Mesodermal cell (in vitro differentiated cells): ENCODE measurements at regions not wholly inside any gene's neighbourhood (a gene's known extent, or its start where the extent isn't known, plus 50 kb on each side); places are given as distances from the start of the nearest gene placed in this dataset.
"Not testable (repeated sequence)": the region's sequence is repeated elsewhere in the genome, so short reads cannot be mapped to it uniquely, and the experiment has no call there.

Experiments used
- H3K27ac ChIP-seq: 2 replicates; pipeline ENCODE4 v1.7.0; 2013; ENCODE audit warnings: mild to moderate bottlenecking, low read depth, low read length, moderate library complexity; ENCODE audit not compliant: severe bottlenecking
- H3K36me3 ChIP-seq: 2 replicates; pipeline ENCODE4 v1.7.1; 2013; ENCODE audit warnings: mild to moderate bottlenecking, low read length, moderate library complexity; ENCODE audit not compliant: control insufficient read depth, insufficient read depth
- H3K4me1 ChIP-seq: one replicate; pipeline ENCODE4 v1.7.1; 2013; ENCODE audit warnings: mild to moderate bottlenecking, low read length; ENCODE audit not compliant: insufficient read depth, control insufficient read depth, poor library complexity, severe bottlenecking
- H3K4me3 ChIP-seq: 2 replicates; pipeline ENCODE4 v1.7.0; 2013; ENCODE audit warnings: low read length, control low read depth, mild to moderate bottlenecking; ENCODE audit not compliant: insufficient read depth, poor library complexity, severe bottlenecking; ENCODE audit errors: extremely low read depth
- H3K9me3 ChIP-seq: 2 replicates; pipeline ENCODE4 v1.7.1; 2013; ENCODE audit warnings: mild to moderate bottlenecking, low read length, moderate library complexity; ENCODE audit not compliant: control insufficient read depth
- WGBS, 2 experiments: methylation state at CpG; one replicate each; pipeline ENCODE4 v1.1.5; 2013; ENCODE audit warnings: missing lambda C conversion rate in 2 of 2; ENCODE audit not compliant: insufficient coverage in 2 of 2; 5-methylcytosine and 5-hydroxymethylcytosine counted together

- Histone ChIP-seq H3K4me3 (no peak overlapping the region), H3K36me3 (no peaks in the 10 kb centered on the region), H3K4me1 (no peaks in the 10 kb centered on the region), H3K27ac (no peak overlapping the region), H3K9me3 (no peaks in the 10 kb centered on the region)
- 64 to 82% methylated on average over 1 of the region's 1 CpG for WGBS, 2 experiments
Measured at GRCh38 chr20:55456316-55456940, 548.9 kb downstream of the CBLN4 start.

DNA sequence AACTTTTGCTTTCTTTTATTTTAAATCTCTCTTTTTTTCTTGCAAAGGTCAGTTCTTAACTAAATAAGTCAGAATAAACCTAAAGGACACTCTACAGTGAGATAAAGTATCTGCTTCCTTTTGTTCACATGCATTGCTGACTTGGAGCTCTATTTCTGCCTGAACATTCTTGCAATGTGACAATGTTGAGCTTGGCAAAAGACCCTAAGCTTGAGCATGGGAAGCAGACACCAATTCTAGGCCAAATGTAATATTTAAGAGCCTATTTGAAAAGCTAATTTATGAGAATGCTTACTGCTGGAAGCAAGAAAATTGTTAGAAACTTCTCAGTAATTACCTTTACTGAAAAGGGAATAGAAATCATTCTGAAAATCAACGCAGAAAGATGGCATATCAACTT, 556.2 kb downstream of the CBLN4 start:
- no peak overlapping the region for H3K27ac ChIP-seq
- H3K4me3 ChIP-seq: no peak overlapping the region
- no peaks in the 10 kb centered on the region for H3K4me1 ChIP-seq
- 44% methylated on average over 1 of the region's 1 CpG; no CpG with 5 or more reads in 1 of the 2 experiments for WGBS, 2 experiments
- no peaks in the 10 kb centered on the region for H3K36me3 ChIP-seq
- H3K9me3 ChIP-seq: peaks cover 5% of the 10 kb centered on the region

GRCh38 chr20:55446301-55446700, 559.0 kb downstream of the CBLN4 start:
- no peaks in the 10 kb centered on the region for H3K36me3 ChIP-seq
- no peak overlapping the region for H3K27ac ChIP-seq
- no peak overlapping the region for H3K4me3 ChIP-seq
- H3K4me1 ChIP-seq: no peaks in the 10 kb centered on the region
- peaks cover 5% of the 10 kb centered on the region for H3K9me3 ChIP-seq
- no CpG with 5 or more reads among the region's 6 CpGs for WGBS, 2 experiments

DNA sequence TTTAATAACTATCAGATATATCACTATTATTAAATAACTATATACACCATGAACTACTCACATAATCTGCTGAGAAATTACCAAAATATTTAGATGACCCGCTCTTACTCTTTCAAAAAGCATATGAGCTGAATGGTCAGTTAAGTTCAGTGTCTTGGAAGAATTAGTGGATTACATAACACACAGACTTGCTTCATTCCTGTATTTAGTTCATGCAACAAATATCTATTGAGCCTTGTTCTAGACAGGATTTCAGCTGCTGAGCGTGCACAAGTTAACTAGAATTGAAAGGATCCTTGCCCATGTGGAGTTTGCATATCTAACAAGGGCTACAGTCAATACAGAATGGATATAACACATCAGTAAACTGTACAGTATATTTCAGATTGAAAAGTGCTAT, 566.2 kb downstream of the CBLN4 start:
- Histone ChIP-seq H3K27ac (no peak overlapping the region), H3K4me1 (no peaks in the 10 kb centered on the region), H3K9me3 (peaks cover 6% of the 10 kb centered on the region), H3K36me3 (no peaks in the 10 kb centered on the region), H3K4me3 (no peak overlapping the region)
- WGBS, 2 experiments: no CpG with 5 or more reads among the region's 2 CpGs

DNA sequence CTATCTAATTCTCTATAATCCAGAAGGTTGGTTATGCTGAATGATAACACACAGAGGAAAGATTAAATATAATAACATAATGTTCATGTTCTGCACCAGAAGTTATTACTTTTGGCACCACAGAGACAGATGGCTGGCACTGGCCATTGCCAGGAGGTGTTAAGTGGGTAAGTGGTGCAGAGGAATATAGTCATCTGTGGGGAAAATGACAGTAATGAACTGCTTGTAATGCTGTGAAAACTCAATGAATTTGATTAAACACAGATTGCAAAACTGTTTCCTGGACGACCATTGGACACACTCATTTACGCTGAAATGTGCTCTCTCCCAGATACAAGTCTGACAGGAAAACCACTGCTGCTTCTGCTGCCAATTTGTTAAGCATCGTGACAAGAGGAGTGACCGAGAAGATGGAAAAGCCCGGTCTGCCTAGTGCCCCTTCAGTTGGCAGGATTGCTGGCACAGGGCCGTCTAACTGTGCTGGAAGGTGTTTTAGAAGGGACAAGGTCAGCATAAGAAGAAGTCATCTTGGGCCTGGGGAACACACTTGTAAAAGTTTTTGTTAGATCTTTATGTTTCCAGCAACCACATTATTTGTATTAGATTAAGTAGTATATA, 567.4 kb downstream of the CBLN4 start:
- H3K36me3 ChIP-seq: no peaks in the 10 kb centered on the region
- H3K4me3 ChIP-seq: no peak overlapping the region
- 79 to 86% methylated on average over 4 to 6 of the region's 6 CpGs for WGBS, 2 experiments
- no peaks in the 10 kb centered on the region for H3K4me1 ChIP-seq
- peaks cover 6% of the 10 kb centered on the region for H3K9me3 ChIP-seq
- H3K27ac ChIP-seq: no peak overlapping the region

GRCh38 chr20:55424968-55425367, 580.4 kb downstream of the CBLN4 start:
- no peak overlapping the region for H3K4me3 ChIP-seq
- WGBS, 2 experiments: 57% methylated on average over 1 of the region's 3 CpGs; no CpG with 5 or more reads in 1 of the 2 experiments
- no peaks in the 10 kb centered on the region for H3K36me3 ChIP-seq
- no peaks in the 10 kb centered on the region for H3K4me1 ChIP-seq
- H3K27ac ChIP-seq: no peak overlapping the region
- H3K9me3 ChIP-seq: peaks cover 16% of the 10 kb centered on the region

- 61 to 85% methylated on average over 2 of the region's 3 CpGs for WGBS, 2 experiments
Measured at GRCh38 chr20:55424476-55424875, 580.8 kb downstream of the CBLN4 start.

GRCh38 chr20:55417836-55418235, 587.5 kb downstream of the CBLN4 start:
- no peak overlapping the region for H3K4me3 ChIP-seq
- WGBS, 2 experiments: 67% methylated on average over 1 of the region's 1 CpG; no CpG with 5 or more reads in 1 of the 2 experiments
- no peak overlapping the region for H3K27ac ChIP-seq
- H3K9me3 ChIP-seq: peaks cover 11% of the 10 kb centered on the region
- no peaks in the 10 kb centered on the region for H3K4me1 ChIP-seq
- H3K36me3 ChIP-seq: no peaks in the 10 kb centered on the region

More at GRCh38 chr20:55424476-55424875, 580.8 kb downstream of the CBLN4 start:
- peaks cover 16% of the 10 kb centered on the region for H3K9me3 ChIP-seq
- H3K4me1 ChIP-seq: no peaks in the 10 kb centered on the region
- H3K36me3 ChIP-seq: no peaks in the 10 kb centered on the region
- no peak overlapping the region for H3K4me3 ChIP-seq
- no peak overlapping the region for H3K27ac ChIP-seq

DNA sequence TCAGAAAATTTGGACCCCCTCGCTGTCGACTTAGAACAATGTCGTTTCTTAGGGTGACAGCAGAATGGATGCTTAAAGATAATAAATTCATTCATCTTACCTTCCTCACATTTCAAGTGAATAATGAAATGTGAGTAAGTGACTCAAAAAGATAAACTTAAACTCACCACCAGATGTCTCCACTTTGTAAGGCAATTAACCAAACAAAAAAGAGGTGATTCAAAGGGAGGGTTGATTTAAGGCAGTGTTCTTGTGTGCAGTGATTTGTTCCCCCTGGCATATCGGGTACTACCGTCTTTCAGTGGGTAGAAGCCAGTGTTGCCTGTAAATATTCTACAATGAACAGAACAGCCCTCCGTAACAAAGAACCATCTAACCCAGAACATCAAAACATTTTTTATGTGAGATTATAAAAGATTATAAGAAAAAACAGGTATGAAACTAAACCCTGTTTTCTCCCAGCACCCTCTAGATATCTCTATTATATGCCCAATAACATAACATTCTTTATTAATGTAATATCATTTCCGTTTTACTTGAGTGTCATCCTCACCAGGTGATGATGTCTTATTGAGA, 589.7 kb downstream of the CBLN4 start:
- no CpG with 5 or more reads among the region's 7 CpGs for WGBS, 2 experiments
- Histone ChIP-seq H3K4me1 (no peaks in the 10 kb centered on the region), H3K4me3 (no peak overlapping the region), H3K36me3 (no peaks in the 10 kb centered on the region), H3K27ac (no peak overlapping the region), H3K9me3 (no peaks in the 10 kb centered on the region)

DNA sequence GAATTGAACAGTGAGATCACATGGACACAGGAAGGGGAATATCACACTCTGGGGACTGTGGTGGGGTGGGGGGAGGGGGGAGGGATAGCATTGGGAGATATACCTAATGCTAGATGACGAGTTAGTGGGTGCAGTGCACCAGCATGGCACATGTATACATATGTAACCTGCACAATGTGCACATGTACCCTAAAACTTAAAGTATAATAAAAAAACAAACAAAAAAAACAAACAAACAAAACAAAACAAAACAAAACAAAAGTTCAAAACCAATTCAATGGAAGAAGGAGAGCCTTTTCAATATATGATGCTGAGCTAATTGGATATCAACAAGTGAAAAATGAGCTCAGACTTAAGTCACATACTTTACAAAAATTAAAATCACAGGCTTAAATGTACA, 592.8 kb downstream of the CBLN4 start:
- H3K36me3 ChIP-seq, H3K4me1 ChIP-seq, H3K9me3 ChIP-seq, H3K4me3 ChIP-seq, H3K27ac ChIP-seq: not testable (repeated sequence)
- WGBS, 2 experiments: no CpG with 5 or more reads among the region's 1 CpG

DNA sequence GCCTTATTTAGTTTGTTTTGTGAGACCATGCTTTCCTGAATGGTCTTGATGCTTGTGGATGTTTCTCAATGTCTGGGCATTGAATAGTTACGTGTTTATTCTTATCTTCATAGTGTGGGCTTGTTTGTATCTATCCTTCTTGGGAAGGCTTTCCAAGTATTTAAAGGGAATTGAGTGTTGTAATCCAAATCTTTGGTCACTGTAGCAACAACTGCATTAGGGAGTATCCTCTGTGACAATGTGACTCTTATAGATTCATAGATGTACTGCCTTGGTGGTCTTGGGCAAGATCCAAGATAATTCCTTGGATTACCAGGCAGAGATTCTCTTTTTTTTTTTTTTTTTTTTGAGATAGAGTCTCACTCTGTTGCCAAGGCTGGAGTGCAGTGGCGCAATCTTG, 598.4 kb downstream of the CBLN4 start:
- Histone ChIP-seq H3K27ac (no peak overlapping the region), H3K4me3 (no peak overlapping the region), H3K9me3 (peaks cover 7% of the 10 kb centered on the region), H3K4me1 (no peaks in the 10 kb centered on the region), H3K36me3 (no peaks in the 10 kb centered on the region)
- 38 to 86% methylated on average over 1 of the region's 2 CpGs for WGBS, 2 experiments
